HG03469 (cell line): ENCODE measurements at regions not wholly inside any gene's neighbourhood (a gene's known extent, or its start where the extent isn't known, plus 50 kb on each side); places are given as distances from the start of the nearest gene placed in this dataset.

Experiments used
- ATAC-seq: cut with Tn5 transposase; IDR thresholded peaks from one replicate; pipeline ENCODE4 v1.9.1; 2021; ENCODE audit warnings: mild to moderate bottlenecking, moderate library complexity, moderate number of reproducible peaks; ENCODE audit not compliant: unreplicated experiment

DNA sequence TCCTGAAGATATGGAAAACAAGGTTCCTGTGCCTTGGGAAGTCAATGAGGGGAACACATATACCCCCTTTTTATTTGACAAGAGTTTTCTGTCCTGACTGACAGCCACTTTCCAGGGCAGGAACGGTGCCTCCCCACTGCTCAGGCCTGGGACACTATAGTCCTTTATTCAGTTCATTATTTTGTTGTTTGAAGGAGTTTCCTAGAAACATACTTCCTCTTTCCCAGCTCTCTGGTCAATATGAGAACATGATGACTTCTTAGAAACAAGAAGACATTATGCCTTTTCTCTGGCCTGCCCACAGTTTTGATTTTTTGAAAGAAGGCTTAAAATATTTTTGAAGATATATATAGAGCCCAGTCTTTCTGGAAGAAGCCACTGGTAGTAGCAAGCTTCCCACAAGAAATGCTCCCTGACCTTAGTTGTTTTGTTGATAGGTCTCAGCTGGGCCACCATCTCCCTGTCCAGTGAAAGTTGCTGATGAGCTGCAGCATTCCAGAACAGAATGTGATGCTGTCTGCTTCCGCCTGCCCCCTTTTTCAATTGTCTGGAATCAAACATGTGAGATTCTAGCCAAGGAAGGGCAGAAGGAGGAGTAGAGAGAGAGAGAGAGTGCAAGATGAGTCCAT, 122.7 kb upstream of the ADRA1D start:
- ATAC-seq = no peak

DNA sequence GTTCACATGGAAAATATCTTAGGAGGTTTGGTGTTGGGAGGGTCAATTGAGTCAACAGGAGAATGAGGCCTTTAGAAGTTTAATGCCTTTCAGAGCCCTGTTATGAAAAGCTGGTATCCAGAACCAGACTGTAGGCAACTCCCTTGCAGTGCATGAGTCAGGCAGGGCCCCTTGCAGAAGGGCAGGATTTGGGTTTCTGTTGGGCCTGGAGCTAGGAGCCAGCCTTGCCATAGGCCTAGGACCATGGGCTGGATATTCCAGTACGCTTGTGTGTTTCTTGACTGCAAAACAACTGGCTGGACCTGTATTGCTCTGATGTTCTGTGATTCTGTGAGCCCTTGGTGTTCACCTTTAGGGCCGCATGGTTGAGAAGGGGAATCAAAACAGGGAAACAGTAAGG, 121.8 kb upstream of the ADRA1D start:
- ATAC-seq = no peak

DNA sequence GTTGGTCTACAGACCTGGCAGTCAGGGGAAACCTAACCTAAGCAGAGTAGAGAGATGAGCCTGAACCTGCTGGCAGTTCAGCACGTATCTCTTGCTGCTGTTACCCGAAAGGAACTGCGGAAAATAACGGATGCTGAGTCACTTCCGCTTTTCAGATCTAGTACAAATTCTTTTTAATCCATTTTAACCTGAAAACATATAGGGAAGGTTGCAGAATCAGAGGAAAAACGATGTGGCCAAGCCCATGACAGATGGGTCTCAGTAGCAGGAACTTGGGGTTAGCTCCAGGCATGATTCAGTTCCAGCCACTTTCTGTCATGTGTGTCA, 120.7 kb upstream of the ADRA1D start:
- ATAC-seq = peak; percentile 48

DNA sequence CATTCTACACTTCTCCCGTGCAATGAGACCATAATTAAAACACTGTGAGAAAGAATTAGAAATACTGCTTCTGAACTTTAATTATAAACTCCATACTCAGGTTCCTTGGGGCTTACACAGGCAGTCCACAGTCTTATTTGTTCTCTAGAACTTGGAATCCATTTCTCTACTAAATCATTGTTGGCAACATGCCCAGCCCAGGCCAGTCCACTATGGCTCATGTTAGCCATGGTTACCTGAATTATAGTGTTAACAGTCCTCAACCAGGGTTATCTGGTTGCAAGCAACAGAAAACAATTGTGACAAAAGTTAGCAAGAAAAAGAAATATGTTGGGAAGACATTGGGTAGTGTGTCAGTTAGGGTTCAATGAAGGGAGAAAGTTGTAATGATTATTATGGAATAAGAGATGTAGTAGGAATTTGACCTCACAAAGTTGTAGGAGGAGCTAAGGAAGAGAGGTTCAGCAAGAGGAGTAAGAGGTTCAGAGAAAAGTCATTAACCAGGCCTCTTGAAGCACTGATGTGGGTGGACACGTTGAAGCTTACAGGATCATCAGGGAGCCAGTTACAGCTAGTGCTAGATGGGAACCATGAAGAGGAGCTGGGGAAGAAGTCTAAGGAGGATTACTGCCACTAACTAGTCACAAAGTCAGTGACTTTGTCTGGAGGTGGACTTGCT, 120.2 kb upstream of the ADRA1D start:
- no peak for ATAC-seq

DNA sequence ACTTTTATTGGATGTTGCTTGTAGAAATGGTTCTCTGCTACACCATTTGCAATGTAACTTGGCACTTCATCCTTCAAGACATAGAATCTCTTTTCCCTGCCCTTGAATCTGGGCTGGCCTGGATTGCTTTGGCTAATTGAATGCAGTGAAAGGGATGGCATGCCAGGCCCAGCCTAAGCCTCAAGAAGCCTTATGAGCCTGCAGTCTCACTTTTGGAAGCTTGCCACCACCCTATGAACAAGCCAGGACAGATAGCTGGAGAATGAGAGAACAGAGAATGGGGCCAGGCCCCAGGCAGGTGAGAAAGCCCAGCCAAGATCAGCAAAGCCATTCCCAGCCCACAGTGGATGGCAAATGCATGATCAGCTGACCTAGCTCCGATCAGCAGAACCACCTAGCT, 117.0 kb upstream of the ADRA1D start:
- ATAC-seq = no peak

DNA sequence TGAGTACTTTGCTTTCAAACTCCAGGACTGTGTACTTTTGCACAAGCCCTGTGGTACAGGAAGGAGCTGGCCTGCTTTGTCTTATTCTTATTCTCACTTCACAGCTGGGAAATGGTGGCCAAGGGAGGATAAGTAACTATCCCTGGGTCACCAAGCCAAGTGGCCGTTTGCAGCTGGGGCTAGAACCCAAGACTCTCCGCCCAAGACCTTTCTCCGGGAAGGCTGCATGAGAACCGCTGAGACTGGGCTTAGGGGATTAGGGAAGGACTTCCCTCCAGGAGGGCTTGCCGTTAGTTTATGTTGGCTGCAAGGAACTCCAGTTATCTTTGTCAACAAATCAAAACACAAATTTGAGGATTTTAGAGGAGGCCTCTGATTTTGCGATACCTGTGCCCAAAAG, 109.5 kb upstream of the ADRA1D start:
- no peak for ATAC-seq

DNA sequence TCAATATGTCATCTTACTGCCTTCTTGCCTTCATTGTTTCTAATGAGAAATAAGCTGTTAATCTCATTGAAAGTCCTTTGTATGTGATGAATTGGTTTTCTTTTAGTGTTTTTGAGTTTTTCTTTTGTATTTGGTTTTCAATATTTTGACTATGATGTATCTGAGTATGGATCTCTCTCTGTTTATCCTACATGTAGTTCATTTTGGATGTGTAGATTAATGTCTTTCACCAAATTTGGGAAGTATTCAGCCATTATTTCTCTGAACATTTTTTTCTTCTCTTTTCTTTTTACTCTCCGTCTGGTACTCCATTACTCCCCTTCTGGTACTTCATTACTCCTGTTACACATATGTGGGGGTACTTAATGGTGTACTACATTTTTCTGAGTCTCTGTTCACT, 103.3 kb upstream of the ADRA1D start:
- ATAC-seq = no peak

DNA sequence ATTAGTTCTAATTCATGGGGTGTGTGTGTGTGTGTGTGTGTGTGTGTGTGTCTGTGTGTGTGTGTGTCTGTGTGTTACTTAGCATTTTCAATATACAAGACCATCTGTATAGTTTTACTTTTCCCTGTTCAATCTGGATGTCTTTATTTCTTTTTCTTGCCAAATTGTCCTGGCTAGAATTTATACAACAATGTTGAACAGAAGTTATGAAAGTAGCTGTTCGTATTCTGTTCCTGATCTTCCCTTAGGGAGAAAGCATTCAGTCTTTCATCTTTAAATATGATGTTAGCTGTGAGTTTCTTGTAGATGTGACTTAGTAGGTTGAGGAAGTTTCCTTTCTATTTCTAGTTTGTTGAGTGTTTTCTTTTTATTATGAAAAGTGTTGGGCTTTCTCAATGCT, 101.0 kb upstream of the ADRA1D start:
- no peak for ATAC-seq

DNA sequence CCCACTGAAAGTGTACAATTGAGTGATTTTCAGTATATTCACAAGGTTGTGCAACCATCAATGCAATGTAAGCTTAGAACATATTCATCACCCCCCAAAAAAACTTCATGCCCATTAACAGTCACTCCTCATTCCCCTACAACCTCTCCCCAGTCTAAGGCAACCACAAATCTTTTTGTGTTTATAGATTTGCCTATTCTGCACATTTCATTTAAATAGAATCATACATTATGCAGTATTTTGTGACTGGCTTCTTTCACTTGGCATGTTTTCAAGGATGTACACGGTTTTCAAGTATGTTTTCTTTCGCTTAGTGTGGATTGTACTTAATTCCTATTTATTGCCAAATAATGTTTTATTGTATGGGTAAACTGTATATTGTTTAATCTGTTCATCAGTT, 95.6 kb upstream of the ADRA1D start:
- no peak for ATAC-seq

DNA sequence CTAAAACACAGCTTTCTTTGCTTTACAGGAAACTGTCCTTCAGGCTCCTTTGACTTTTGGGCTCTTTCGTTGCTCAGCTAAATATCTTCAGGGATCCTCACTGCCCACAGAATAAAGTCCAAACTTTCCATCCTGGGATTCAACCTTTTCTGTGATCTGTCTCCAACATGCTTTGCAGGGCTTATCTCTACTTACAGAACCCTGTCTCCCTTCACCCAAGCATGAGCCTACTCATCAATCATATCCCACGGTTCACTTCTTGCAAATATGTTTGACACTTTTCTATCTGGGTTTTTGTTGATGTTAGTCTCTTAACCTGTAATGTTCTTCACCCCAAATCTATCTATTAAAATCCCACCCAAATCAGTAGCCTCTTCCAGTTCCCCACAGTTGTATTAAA, 93.5 kb upstream of the ADRA1D start:
- no peak for ATAC-seq

DNA sequence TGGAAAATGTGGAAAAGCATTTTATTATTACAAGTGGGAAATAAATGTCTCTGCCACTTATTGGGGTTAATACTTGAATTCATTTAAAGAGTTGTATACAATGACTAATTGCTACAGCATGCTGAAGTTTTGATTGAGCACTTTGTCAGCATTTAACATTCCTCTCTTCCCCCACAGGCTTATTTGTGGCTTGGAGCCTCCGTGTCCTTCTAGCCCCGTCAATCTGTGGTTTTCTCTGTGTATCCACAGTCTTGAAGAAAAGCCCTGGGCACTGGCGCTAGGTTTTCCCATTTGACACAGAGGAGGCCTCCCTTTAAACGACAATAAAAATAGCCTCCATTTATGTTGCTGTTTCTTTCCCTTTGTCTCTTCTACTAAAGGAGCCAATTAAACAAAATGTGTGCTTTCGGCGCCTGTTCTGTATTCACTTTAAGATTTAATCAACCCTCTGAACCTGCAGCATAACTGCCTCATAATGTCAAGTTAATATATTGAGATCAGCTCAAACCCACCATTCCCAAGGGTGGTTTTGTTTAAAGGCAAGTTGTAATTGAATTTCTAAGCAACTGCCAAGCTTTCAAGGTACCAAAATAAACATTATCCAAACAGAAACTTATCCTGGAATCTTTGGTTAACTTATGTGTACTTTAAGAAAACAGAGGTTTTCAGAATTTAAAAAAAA, 92.9 kb upstream of the ADRA1D start:
- no peak for ATAC-seq

DNA sequence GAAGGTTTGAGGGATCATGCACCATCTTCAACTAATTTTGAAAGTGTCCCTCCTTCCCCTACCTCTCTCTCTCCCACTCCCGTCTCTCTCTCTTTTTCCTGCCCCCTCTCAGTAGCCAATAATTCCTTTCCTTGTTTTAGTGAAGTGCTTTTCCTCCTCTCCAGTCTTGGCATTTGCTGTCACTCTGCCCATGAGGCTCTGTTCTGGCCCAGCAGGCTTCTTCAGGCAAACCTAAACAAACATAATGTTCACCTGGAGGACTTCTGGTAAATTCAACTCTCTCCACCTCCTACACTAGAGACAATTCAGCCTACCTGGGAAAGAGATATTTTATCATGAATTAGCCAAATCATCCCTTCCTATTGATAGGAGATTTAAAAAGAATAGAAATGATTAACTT, 86.6 kb upstream of the ADRA1D start:
- no peak for ATAC-seq

DNA sequence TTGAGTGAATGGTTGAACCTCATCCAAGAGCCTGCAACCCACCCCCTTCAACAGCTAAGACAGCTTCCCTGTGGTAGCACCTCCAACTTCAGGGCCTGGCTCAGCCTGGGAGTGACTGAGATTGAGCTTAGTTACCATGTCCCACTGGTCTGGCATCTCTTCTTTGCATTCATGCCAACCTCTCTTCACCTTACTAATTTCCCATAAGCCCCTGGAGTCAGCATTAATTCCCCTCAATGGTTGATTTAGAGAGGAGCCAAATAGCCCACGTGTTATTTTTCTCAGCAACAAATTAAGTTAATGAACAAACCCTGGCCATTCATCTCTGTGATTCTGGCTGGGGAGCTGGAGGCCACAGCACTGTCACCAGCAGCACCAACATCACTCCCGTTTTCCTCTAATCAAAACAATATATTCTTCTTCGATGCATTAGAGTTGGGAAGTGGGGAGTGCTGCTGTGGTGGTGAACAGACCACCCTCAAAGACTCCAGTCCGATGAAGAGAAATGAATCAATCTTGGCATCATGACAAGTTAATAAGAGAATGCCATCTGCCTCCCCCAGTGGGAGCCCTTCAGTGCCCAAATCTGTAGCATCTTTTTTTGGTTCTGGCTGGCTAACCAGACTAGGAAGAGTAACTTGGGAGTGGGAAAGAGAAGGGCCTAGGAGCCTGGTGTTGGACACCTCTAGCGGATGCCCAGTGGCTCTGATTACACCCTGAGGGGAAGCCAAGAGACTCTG, 83.2 kb upstream of the ADRA1D start:
- ATAC-seq = no peak

DNA sequence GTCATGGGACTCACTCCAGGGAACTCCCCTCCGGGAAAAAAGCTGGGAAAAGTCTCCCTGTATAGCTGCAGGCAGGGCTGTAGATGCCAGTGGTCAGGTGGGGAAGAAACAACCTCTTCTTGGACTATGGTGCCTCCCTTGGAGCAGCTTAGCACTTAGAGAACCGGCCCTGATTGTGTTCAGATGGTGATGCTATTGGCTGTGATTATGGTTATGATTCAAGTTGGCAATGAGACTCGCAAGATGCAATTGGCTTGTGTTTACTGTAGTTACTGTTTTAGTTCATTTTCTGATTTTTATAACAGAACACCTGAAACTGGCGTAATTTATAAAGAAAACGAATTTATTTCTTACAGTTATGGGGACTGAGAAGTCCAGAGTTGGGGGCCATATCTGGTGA, 80.9 kb upstream of the ADRA1D start:
- no peak for ATAC-seq

DNA sequence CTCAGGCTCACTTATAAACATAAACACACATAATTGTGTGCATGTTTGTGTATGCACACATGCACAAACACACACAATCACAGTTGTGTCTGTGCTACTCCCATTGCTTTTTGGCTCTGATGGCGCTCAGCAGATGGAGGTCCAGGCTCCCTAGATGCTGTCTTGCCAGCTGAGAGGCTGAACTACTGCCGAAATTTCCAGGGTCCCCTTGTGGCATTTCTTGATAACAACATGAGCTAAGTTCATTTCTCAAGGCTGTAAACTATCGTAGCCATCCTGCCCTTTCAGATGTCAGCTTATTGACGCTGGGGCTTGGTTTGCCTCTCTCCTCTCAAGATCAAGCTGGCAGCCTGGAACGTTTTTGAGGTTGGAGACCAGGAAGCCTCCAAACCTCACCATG, 80.1 kb upstream of the ADRA1D start:
- no peak for ATAC-seq

DNA sequence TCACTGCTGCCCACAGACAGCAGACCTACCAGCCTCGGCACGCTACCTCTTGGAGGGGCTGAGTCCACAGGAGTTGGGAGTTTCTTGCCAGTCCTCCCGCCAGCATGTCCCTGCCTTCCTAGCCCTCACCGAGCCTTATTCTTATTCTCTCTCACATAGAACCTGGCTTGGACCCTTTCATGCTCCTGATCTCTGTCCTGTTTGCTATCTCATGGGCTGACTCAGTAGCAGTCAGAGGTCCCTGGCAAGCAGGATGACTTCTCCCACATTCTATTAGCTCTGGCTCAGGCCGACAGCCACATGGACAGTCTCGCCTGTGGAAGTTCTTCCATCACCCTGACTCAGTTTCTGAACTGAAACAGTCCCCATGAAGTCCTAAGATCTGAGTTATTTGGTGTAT, 79.5 kb upstream of the ADRA1D start:
- ATAC-seq = no peak

DNA sequence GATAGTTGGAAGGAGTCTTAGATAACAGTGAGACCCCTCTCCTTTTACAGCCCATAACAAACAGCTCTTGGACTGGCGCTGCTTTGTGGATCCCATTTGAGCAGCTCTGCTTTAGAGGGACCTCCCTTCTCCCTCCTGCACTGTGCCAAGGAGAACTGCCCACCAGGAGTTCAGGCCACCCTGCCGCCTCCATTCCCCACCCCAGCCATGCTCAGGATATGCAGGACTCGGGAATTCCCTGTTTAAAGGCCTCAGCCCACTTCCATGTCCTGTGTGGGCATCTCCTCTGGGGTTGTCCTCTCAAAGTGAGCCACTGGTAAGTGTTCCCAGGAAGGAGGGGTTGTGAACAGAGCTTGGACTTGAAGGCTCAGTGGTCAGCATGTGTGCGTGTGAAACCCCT, 78.9 kb upstream of the ADRA1D start:
- no peak for ATAC-seq

DNA sequence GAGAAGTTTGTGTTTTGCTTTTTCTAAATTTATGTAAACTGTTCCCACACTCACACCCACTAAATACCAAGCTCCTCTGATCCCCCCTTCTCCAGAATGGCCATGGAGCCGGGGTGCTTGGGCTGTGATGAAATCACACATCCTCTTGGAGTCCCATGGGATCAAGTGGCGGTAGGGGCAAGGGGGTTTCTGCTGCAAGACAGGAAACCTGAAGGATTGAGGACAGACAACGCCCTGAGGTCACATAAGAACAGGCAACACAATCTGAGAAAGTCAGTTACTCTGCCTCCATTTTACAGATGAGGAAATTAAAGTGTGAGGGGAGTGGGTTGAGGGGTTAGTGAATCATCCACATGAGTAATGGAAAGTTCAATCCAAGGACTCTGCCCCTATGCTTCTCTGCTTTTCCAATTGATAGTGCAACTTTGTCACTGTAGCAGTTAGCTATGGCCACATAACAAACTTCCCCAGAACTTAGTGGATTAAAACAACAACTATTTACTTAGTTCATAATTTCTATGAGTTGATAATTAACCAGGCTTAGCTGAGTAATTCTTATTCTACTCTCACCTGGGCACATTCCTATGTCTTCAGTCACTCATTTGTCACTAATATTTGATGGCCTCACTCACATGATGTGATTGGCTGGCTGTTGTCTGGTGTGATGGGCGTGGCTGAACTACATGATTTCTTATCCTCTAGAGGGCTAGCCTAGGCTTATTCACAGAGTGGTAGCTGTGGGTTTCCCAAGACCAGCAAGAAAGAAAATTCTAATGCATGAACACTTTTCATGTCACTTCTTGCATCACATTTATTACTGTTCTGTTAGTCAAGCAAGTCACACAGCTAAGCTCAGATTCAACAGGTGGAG, 77.3 kb upstream of the ADRA1D start:
- ATAC-seq = no peak

DNA sequence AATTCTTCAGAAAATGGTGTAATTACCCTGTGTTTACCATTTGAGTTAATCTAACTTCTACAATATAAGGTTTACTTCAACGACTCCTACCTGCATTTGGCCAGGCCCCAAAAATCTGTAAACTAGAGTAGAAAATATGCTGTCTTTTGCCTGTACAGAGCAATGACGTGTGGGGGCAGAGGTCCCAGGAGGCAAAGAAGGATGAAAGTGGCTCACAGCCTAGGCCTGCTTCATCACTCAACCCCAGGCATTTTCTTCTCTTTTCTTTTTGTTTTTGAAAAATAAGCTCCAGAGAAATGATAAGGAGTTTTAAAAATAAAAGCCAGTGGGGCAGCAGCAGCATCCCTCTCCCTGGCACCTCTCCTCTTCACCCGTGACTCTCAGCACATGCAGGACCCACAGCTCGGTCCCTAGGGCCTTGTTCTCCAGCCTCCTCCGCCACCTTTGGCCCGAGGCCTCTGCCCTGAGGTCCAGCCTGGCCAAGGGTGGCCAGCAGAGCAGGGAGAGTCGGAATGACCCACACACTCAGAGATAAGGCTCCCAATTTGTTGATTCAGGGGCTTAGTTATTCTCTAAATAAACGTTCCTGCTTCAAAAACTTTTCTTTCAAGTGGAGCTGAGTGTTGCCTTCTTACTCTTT, 76.6 kb upstream of the ADRA1D start:
- no peak for ATAC-seq

DNA sequence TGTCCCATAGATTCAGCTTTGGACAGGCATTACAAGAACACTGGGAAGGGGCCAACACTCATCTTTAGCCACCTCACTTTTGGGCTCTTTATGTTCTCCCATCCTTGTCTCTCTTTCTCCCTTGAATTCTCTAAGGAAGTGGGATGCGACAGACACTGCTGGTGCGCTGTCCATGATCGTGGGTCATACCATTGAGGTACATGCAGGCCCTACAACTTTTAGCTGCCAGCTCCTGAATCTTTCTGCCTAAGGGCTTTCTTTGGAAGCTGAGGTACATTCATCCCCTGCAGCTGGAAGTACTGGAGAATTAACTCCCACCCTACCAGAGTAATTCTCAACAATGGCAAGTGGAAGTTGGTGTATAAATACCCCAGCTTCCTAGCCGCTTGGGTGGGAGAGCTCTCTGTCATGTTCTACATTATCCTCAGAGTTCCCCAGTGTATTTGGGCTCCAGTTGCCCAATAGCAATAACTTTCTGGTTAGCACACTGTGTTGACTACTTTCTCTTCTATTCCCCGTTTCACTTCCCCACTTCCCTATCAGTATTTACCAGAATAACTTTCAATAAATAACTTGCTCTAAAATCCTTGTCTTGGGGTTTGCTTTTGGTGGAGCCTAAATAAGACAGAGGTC, 75.6 kb upstream of the ADRA1D start:
- no peak for ATAC-seq
